K562 (cell line): ENCODE measurements at regions not wholly inside any gene's neighbourhood (a gene's known extent, or its start where the extent isn't known, plus 50 kb on each side); places are given as distances from the start of the nearest gene placed in this dataset.

Experiments used
- ATAC-seq: fragments of 200-7000 bp; cut with Tn5 transposase; 3 replicates; pipeline ENCODE4 v1.9.1; 2020; ENCODE audit warnings: moderate library complexity
- BruUV-seq: library from RNA; stranded (reverse); fragments of 400-500 nt; replicated peaks from 2 replicates; lab custom pipeline; 2021; lab: Mats Ljungman, UMichigan
- CTCF ChIA-PET: fragments of 300-600 bp; formaldehyde crosslinking; extraction: SDS; loops from one replicate; lab custom pipeline; 2021; ENCODE audit warnings: low intra/inter-chr PET ratio; lab: Yijun Ruan, JAX
- POLR2A ChIA-PET: fragments of 300-600, 350-650 bp; sonication (Branson Sonifier 250); formaldehyde crosslinking; extraction: SDS; loops from one replicate; lab custom pipeline; 2021; ENCODE audit warnings: antibody characterized with exemption, inconsistent platforms; lab: Yijun Ruan, JAX
- DNase-seq, 4 experiments: peaks; one replicate each; pipeline versions ENCODE4 v3.0.0 to v3.0.0-alpha.2; 2011 to 2018; ENCODE audit warnings: low spot score in 3 of 4, mixed read lengths in 3 of 4; ENCODE audit errors: extremely low read depth in 1 of 4
- FAIRE-seq: peaks from 2 replicates; lab custom pipeline; 2011; peaks lifted over from hg19 to GRCh38; lab: Jason Lieb, UNC
- H2AFZ ChIP-seq: 2 replicates; pipeline ENCODE4 v1.6.0; 2011; ENCODE audit warnings: low read depth, low read length, control low read depth, inconsistent platforms
- H3K27ac ChIP-seq: fragments of 200-600 bp; 3 replicates; pipeline ENCODE4 v1.8.0; 2011; ENCODE audit warnings: low read depth, mild to moderate bottlenecking, control low read depth, inconsistent platforms, low read length, moderate library complexity, mixed read lengths; ENCODE audit errors: extremely low read depth
- H3K27me3 ChIP-seq, 2 experiments: fragments of 300-600 bp in 1 of 2; 2 replicates in 1 of 2; 3 replicates in 1 of 2; pipeline versions ENCODE4 v1.6.0 to v1.8.0; 2011; ENCODE audit warnings: inconsistent platforms in 2 of 2, low read length in 2 of 2, mild to moderate bottlenecking in 1 of 2, mixed read lengths in 1 of 2, moderate library complexity in 1 of 2; ENCODE audit not compliant: control insufficient read depth in 2 of 2, insufficient read depth in 2 of 2
- H3K36me3 ChIP-seq: fragments of 300-600 bp; 3 replicates; pipeline ENCODE4 v1.8.0; 2011; ENCODE audit warnings: mild to moderate bottlenecking, low read length, inconsistent platforms; ENCODE audit not compliant: control insufficient read depth, insufficient read depth
- H3K4me1 ChIP-seq, 2 experiments: fragments of 200-600 bp in 1 of 2; replicated peaks in 1 of 2; 2 replicates in 1 of 2; 3 replicates in 1 of 2; pipeline versions ENCODE4 v1.5.1 to v1.8.0; 2011; ENCODE audit warnings: inconsistent platforms in 2 of 2, low read length in 2 of 2, mild to moderate bottlenecking in 1 of 2, mixed read lengths in 1 of 2, moderate library complexity in 1 of 2; ENCODE audit not compliant: control insufficient read depth in 2 of 2, insufficient read depth in 2 of 2
- H3K4me2 ChIP-seq: 2 replicates; pipeline ENCODE4 v1.6.1; 2011; ENCODE audit warnings: low read length, control low read depth, inconsistent platforms, mixed read lengths; ENCODE audit not compliant: insufficient read depth
- H3K4me3 ChIP-seq: fragments of 200-600 bp; sonication (generic), shearing (Covaris generic); 2 replicates; pipeline ENCODE4 v1.5.1; 2016; ENCODE audit warnings: control low read depth, inconsistent platforms
- H3K79me2 ChIP-seq: fragments of 200-600 bp; 3 replicates; pipeline ENCODE4 v1.8.0; 2011; ENCODE audit warnings: low read length, inconsistent platforms; ENCODE audit not compliant: control insufficient read depth, insufficient read depth
- H3K9ac ChIP-seq, 2 experiments: 2 replicates each; pipeline versions ENCODE4 v1.6.0 to v1.6.1; 2011; ENCODE audit warnings: low read depth in 2 of 2, low read length in 2 of 2, control low read depth in 1 of 2, inconsistent platforms in 1 of 2, mild to moderate bottlenecking in 1 of 2, mixed read lengths in 1 of 2; ENCODE audit not compliant: insufficient read depth in 1 of 2
- H3K9me1 ChIP-seq: one replicate; pipeline ENCODE4 v1.6.0; 2011; ENCODE audit warnings: inconsistent platforms, mild to moderate bottlenecking, low read length, moderate library complexity; ENCODE audit not compliant: control insufficient read depth, insufficient read depth
- H3K9me3 ChIP-seq: replicated peaks from 2 replicates; pipeline ENCODE4 v1.5.1; 2011; ENCODE audit warnings: low read depth, low read length, inconsistent platforms; ENCODE audit not compliant: control insufficient read depth, insufficient read depth
- H4K20me1 ChIP-seq: replicated peaks from 2 replicates; pipeline ENCODE4 v1.6.1; 2011; ENCODE audit warnings: low read length, inconsistent platforms, mixed read lengths; ENCODE audit not compliant: control insufficient read depth, insufficient read depth
- CBX3 ChIP-seq, 2 experiments: IDR thresholded peaks; 1 replicate in 1 of 2; 2 replicates in 1 of 2; pipeline ENCODE4 v1.6.1; 2012; ENCODE audit warnings: inconsistent platforms in 2 of 2, low read length in 2 of 2, borderline replicate concordance in 1 of 2, control low read depth in 1 of 2
- CHCHD3 ChIP-seq: fragments of 250-450 bp; sonication (Bioruptor Pico); IDR thresholded peaks from 2 replicates; pipeline ENCODE4 v2.1.2; 2022; ENCODE audit warnings: mild to moderate bottlenecking
- CREM ChIP-seq: IDR thresholded peaks from 2 replicates; pipeline ENCODE4 v1.6.1; 2014; ENCODE audit warnings: antibody characterized with exemption, low read depth
- E2F5 ChIP-seq: sonication (generic); formaldehyde crosslinking; IDR thresholded peaks from 2 replicates; pipeline ENCODE4 v1.8.0; 2022; ENCODE audit warnings: mild to moderate bottlenecking, missing genetic modification reagents
- HCFC1 ChIP-seq: IDR thresholded peaks from 2 replicates; pipeline ENCODE4 v1.6.1; 2012; ENCODE audit warnings: low read depth, low read length, improper control_type of control experiment
- MCM2 ChIP-seq: fragments of 450-650 bp; IDR thresholded peaks from 2 replicates; pipeline ENCODE4 v1.6.1; 2017; ENCODE audit warnings: low read depth, mild to moderate bottlenecking
- MIER1 ChIP-seq: fragments of 450-650 bp; IDR thresholded peaks from 2 replicates; pipeline ENCODE4 v1.6.1; 2016; ENCODE audit warnings: antibody characterized with exemption, mild to moderate bottlenecking, low read depth
- NBN ChIP-seq: fragments of 450-650 bp; IDR thresholded peaks from 2 replicates; pipeline ENCODE4 v1.6.1; 2016; ENCODE audit warnings: low read depth, mild to moderate bottlenecking
- NFE2L1 ChIP-seq: fragments of 450-650 bp; IDR thresholded peaks from 2 replicates; pipeline ENCODE4 v1.6.1; 2016; ENCODE audit warnings: missing genetic modification characterization, low read depth, mild to moderate bottlenecking, missing compliant biosample characterization, moderate library complexity, borderline replicate concordance
- PCBP2 ChIP-seq: fragments of 200-400 bp; formaldehyde crosslinking; IDR thresholded peaks from 2 replicates; pipeline ENCODE4 v1.6.1; 2018; ENCODE audit warnings: low read length, low read depth, mild to moderate bottlenecking, moderate library complexity; ENCODE audit not compliant: poor library complexity, severe bottlenecking
- PHB ChIP-seq: fragments of 250-450 bp; sonication (Bioruptor Pico); IDR thresholded peaks from 2 replicates; pipeline ENCODE4 v1.5.0; 2021
- PML ChIP-seq: IDR thresholded peaks from 2 replicates; pipeline ENCODE4 v1.6.1; 2012; ENCODE audit warnings: low read length, inconsistent platforms
- RCOR1 ChIP-seq, 2 experiments: IDR thresholded peaks; 2 replicates each; pipeline ENCODE4 v1.6.1; 2012; ENCODE audit warnings: low read depth in 2 of 2, low read length in 2 of 2, borderline replicate concordance in 1 of 2, improper control_type of control experiment in 1 of 2
- TCF7 ChIP-seq: sonication (generic); IDR thresholded peaks from 2 replicates; pipeline ENCODE4 v1.6.1; 2016; ENCODE audit warnings: antibody characterized with exemption, borderline replicate concordance
- YBX1 ChIP-seq: fragments of 450-650 bp; IDR thresholded peaks from 2 replicates; pipeline ENCODE4 v1.7.1; 2016; ENCODE audit warnings: mild to moderate bottlenecking
- ZC3H8 ChIP-seq: fragments of 450-650 bp; IDR thresholded peaks from 2 replicates; pipeline ENCODE4 v1.6.1; 2017
- ZFP91 ChIP-seq: sonication (generic); formaldehyde crosslinking; IDR thresholded peaks from 2 replicates; pipeline ENCODE4 v1.8.0; 2022; ENCODE audit warnings: mild to moderate bottlenecking, missing genetic modification reagents
- ZNF785 ChIP-seq: fragments of 250-450 bp; sonication (Bioruptor Pico); IDR thresholded peaks from 2 replicates; pipeline ENCODE4 v1.4.0; 2020; ENCODE audit warnings: mild to moderate bottlenecking
- ZNF830 ChIP-seq: fragments of 250-450 bp; sonication (Bioruptor Pico); IDR thresholded peaks from 2 replicates; pipeline ENCODE4 v1.5.0; 2021; ENCODE audit warnings: mild to moderate bottlenecking
- WGBS: fragments of 100-300 bp; shearing (Covaris generic); methylation state at CpG from one replicate; pipeline ENCODE4 v1.1.6; 2016; ENCODE audit warnings: low coverage, mixed read lengths; ENCODE audit not compliant: insufficient coverage; ENCODE audit errors: missing lambda C conversion rate; 5-methylcytosine and 5-hydroxymethylcytosine counted together
- in situ Hi-C: fragments of 300-500 bp; cut with MboI; formaldehyde crosslinking; loops from 4 replicates; pipeline ENCODE4 v1.15.0; 2018; ENCODE audit warnings: inconsistent platforms, mixed read lengths
- intact Hi-C: fragments of 100-400 bp; cut with micrococcal nuclease; formaldehyde crosslinking; loops from 2 replicates; pipeline ENCODE4 v1.14.2; 2022
- TF ChIP-seq, protein P1 (sequence below): IDR thresholded peaks from 2 replicates; pipeline ENCODE4 v1.6.1; 2011; ENCODE audit not compliant: insufficient read length; ENCODE audit errors: extremely low read depth

DNA sequence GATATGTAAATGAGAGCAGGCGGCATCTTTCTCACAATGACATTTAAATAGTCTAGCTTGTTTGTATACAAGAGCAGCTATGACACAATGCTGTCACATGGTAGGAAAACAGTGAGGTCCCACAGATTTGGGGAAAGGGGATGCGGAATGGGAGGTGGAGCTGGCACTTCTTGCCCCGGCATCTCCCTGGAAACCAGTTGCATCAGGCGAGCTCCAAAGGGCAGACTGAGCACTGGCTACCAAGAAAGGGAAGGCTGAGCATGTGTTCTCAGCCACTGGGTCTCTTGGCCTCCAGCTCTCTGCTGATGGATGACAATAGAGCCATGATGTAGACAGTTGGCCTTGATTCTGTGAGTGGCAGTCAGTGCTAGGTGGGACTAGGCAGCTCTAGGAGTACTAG is 109.0 kb downstream of the UCHL1 start:
- Histone ChIP-seq H3K9me1 (no peaks in the 10 kb centered on the region), H3K4me2 (no peak overlapping the region), H4K20me1 (no peaks in the 10 kb centered on the region), H3K9ac (no peak overlapping the region), H3K79me2 (no peaks in the 10 kb centered on the region), H3K4me3 (no peak overlapping the region), H2AFZ (no peak overlapping the region), H3K9me3 (no peaks in the 10 kb centered on the region), H3K36me3 (no peaks in the 10 kb centered on the region), H3K27me3 (peaks cover 3 to 18% of the 10 kb centered on the region in 2 experiments; a peak in 4 of 5 replicates), H3K4me1 (peaks cover 0 to 7% of the 10 kb centered on the region in 2 experiments; a peak in 2 of 5 replicates), H3K27ac (no peak overlapping the region)
- in situ Hi-C loops (no loop called here), intact Hi-C loops (no loop called here)
- CTCF ChIA-PET = no interaction called here
- 0% methylated on average over 3 of the region's 4 CpGs for WGBS
- no TSS peak for BruUV-seq
- no peak for FAIRE-seq
- no peak for ATAC-seq
- no peak for DNase-seq
- TF ChIP-seq MCM2 (no peak), YBX1 (no peak), ZFP91 (CRISPR knock-in tag) (no peak), PHB (no peak), CHCHD3 (CRISPR knock-in tag) (no peak), TCF7 (no peak), ZNF830 (CRISPR knock-in tag) (no peak), PML (no peak), NFE2L1 (tag) (no peak), CREM (no peak), CBX3 (IDR thresholded peaks at IDR 0.05; ENCODE audit: borderline replicate concordance in 1 of 2, low read length in 2 of 2) (no peak), E2F5 (CRISPR knock-in tag) (no peak), HCFC1 (no peak), ZC3H8 (no peak), MIER1 (no peak), NBN (no peak), PCBP2 (no peak), ZNF785 (CRISPR knock-in tag) (no peak), RCOR1 (IDR thresholded peaks at IDR 0.05; ENCODE audit: borderline replicate concordance in 1 of 2, low read depth in 2 of 2, low read length in 2 of 2) (no peak)
- TF ChIP-seq, protein P1, sequence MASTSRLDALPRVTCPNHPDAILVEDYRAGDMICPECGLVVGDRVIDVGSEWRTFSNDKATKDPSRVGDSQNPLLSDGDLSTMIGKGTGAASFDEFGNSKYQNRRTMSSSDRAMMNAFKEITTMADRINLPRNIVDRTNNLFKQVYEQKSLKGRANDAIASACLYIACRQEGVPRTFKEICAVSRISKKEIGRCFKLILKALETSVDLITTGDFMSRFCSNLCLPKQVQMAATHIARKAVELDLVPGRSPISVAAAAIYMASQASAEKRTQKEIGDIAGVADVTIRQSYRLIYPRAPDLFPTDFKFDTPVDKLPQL = no peak
- POLR2A ChIA-PET = no interaction called here
